ENCODE measurements at regions not wholly inside any gene's neighbourhood (a gene's known extent, or its start where the extent isn't known, plus 50 kb on each side); places are given as distances from the start of the nearest gene placed in this dataset.
"Not testable (repeated sequence)": the region's sequence is repeated elsewhere in the genome, so short reads cannot be mapped to it uniquely, and the experiment has no call there.

GRCh38 chr4:115529126-115529525 is 415.7 kb upstream of the NDST4 start:
- CTCF ChIA-PET, result no interaction called here
- Histone ChIP-seq H3K9me3 (ENCODE audit: control extremely low read depth in 1 of 5, control insufficient read depth in 4 of 5, insufficient read depth in 2 of 5, low read depth in 1 of 5, low read length in 4 of 5) (no peaks in the 10 kb centered on the region), H3K4me3 (ENCODE audit: control insufficient read depth in 1 of 7, extremely low read depth in 1 of 7, insufficient read depth in 4 of 7, low read depth in 2 of 7, low read length in 6 of 7) (no peak overlapping the region), H3K36me3 (ENCODE audit: control insufficient read depth in 4 of 4, insufficient read depth in 4 of 4, low read length in 3 of 4) (no peaks in the 10 kb centered on the region), H3K27ac (ENCODE audit: insufficient read depth in 1 of 2, low read depth in 1 of 2, low read length in 2 of 2, poor library complexity in 1 of 2, severe bottlenecking in 2 of 2) (no peak overlapping the region), H3K4me1 (ENCODE audit: control extremely low read depth in 1 of 4, control insufficient read depth in 4 of 4, insufficient read depth in 4 of 4, low read length in 3 of 4) (no peaks in the 10 kb centered on the region), H3K27me3 (replicated peaks in 2 of 5; ENCODE audit: control insufficient read depth in 4 of 5, insufficient read depth in 5 of 5, low read length in 4 of 5) (no peaks in the 10 kb centered on the region)
- 50% methylated on average over 1 of the region's 1 CpG for WGBS (ENCODE audit: insufficient coverage)
- POLR2A ChIA-PET, result no interaction called here
- no peak for DNase-seq

GRCh38 chr4:115519476-115519875 is 406.1 kb upstream of the NDST4 start:
- H3K27ac ChIP-seq (ENCODE audit: insufficient read depth in 1 of 2, low read depth in 1 of 2, low read length in 2 of 2, poor library complexity in 1 of 2, severe bottlenecking in 2 of 2); H3K36me3 ChIP-seq (ENCODE audit: control insufficient read depth in 4 of 4, insufficient read depth in 4 of 4, low read length in 3 of 4); H3K4me3 ChIP-seq (ENCODE audit: control insufficient read depth in 1 of 7, extremely low read depth in 1 of 7, insufficient read depth in 4 of 7, low read depth in 2 of 7, low read length in 6 of 7); H3K27me3 ChIP-seq (replicated peaks in 2 of 5; ENCODE audit: control insufficient read depth in 4 of 5, insufficient read depth in 5 of 5, low read length in 4 of 5); H3K4me1 ChIP-seq (ENCODE audit: control extremely low read depth in 1 of 4, control insufficient read depth in 4 of 4, insufficient read depth in 4 of 4, low read length in 3 of 4); CTCF ChIA-PET; DNase-seq; POLR2A ChIA-PET; H3K9me3 ChIP-seq (ENCODE audit: control extremely low read depth in 1 of 5, control insufficient read depth in 4 of 5, insufficient read depth in 2 of 5, low read depth in 1 of 5, low read length in 4 of 5): not testable (repeated sequence)
- 100% methylated on average over 1 of the region's 3 CpGs for WGBS (ENCODE audit: insufficient coverage)

- Histone ChIP-seq H3K27me3 (replicated peaks in 2 of 5; ENCODE audit: control insufficient read depth in 4 of 5, insufficient read depth in 5 of 5, low read length in 4 of 5) (no peaks in the 10 kb centered on the region), H3K27ac (ENCODE audit: insufficient read depth in 1 of 2, low read depth in 1 of 2, low read length in 2 of 2, poor library complexity in 1 of 2, severe bottlenecking in 2 of 2) (peak overlapping the region in 1 of 2 experiments; percentile 7), H3K9me3 (ENCODE audit: control extremely low read depth in 1 of 5, control insufficient read depth in 4 of 5, insufficient read depth in 2 of 5, low read depth in 1 of 5, low read length in 4 of 5) (peaks cover 0 to 5% (median 0%) of the 10 kb centered on the region in 5 experiments), H3K4me1 (ENCODE audit: control extremely low read depth in 1 of 4, control insufficient read depth in 4 of 4, insufficient read depth in 4 of 4, low read length in 3 of 4) (peaks cover 0 to 8% (median 0%) of the 10 kb centered on the region in 4 experiments), H3K4me3 (ENCODE audit: control insufficient read depth in 1 of 7, extremely low read depth in 1 of 7, insufficient read depth in 4 of 7, low read depth in 2 of 7, low read length in 6 of 7) (peak overlapping the region in 1 of 7 experiments; percentile 35), H3K36me3 (ENCODE audit: control insufficient read depth in 4 of 4, insufficient read depth in 4 of 4, low read length in 3 of 4) (peaks cover 0 to 2% (median 0%) of the 10 kb centered on the region in 4 experiments)
- DNase-seq, result peak in 2 of 3 donors; percentile 22 to 42
- CTCF ChIA-PET, result no interaction called here
- POLR2A ChIA-PET, result no interaction called here
- no CpG with 5 or more reads among the region's 2 CpGs for WGBS (ENCODE audit: insufficient coverage)
Observed at GRCh38 chr4:115515772-115516171, 402.4 kb upstream of the NDST4 start.

GRCh38 chr4:115515366-115515765 is 401.9 kb upstream of the NDST4 start:
- 100% methylated on average over 2 of the region's 2 CpGs for WGBS (ENCODE audit: insufficient coverage)
- peaks cover 0 to 5% (median 0%) of the 10 kb centered on the region in 5 experiments for H3K9me3 ChIP-seq (ENCODE audit: control extremely low read depth in 1 of 5, control insufficient read depth in 4 of 5, insufficient read depth in 2 of 5, low read depth in 1 of 5, low read length in 4 of 5)
- CTCF ChIA-PET, result no interaction called here

GRCh38 chr4:115514675-115515074 is 401.3 kb upstream of the NDST4 start:
- Histone ChIP-seq H3K36me3 (ENCODE audit: control insufficient read depth in 4 of 4, insufficient read depth in 4 of 4, low read length in 3 of 4) (peaks cover 0 to 2% (median 0%) of the 10 kb centered on the region in 4 experiments), H3K9me3 (ENCODE audit: control extremely low read depth in 1 of 5, control insufficient read depth in 4 of 5, insufficient read depth in 2 of 5, low read depth in 1 of 5, low read length in 4 of 5) (peaks cover 0 to 5% (median 0%) of the 10 kb centered on the region in 5 experiments), H3K4me3 (ENCODE audit: control insufficient read depth in 1 of 7, extremely low read depth in 1 of 7, insufficient read depth in 4 of 7, low read depth in 2 of 7, low read length in 6 of 7) (no peak overlapping the region), H3K27me3 (replicated peaks in 2 of 5; ENCODE audit: control insufficient read depth in 4 of 5, insufficient read depth in 5 of 5, low read length in 4 of 5) (no peaks in the 10 kb centered on the region), H3K27ac (ENCODE audit: insufficient read depth in 1 of 2, low read depth in 1 of 2, low read length in 2 of 2, poor library complexity in 1 of 2, severe bottlenecking in 2 of 2) (no peak overlapping the region), H3K4me1 (ENCODE audit: control extremely low read depth in 1 of 4, control insufficient read depth in 4 of 4, insufficient read depth in 4 of 4, low read length in 3 of 4) (peaks cover 0 to 8% (median 0%) of the 10 kb centered on the region in 4 experiments)
- no peak for DNase-seq
- ChIA-PET POLR2A (no interaction called here), CTCF (no interaction called here)
- no CpG with 5 or more reads among the region's 1 CpG for WGBS (ENCODE audit: insufficient coverage)

More at GRCh38 chr4:115515366-115515765, 401.9 kb upstream of the NDST4 start:
- Histone ChIP-seq H3K27me3 (replicated peaks in 2 of 5; ENCODE audit: control insufficient read depth in 4 of 5, insufficient read depth in 5 of 5, low read length in 4 of 5) (no peaks in the 10 kb centered on the region), H3K36me3 (ENCODE audit: control insufficient read depth in 4 of 4, insufficient read depth in 4 of 4, low read length in 3 of 4) (peaks cover 0 to 2% (median 0%) of the 10 kb centered on the region in 4 experiments), H3K4me3 (ENCODE audit: control insufficient read depth in 1 of 7, extremely low read depth in 1 of 7, insufficient read depth in 4 of 7, low read depth in 2 of 7, low read length in 6 of 7) (no peak overlapping the region), H3K27ac (ENCODE audit: insufficient read depth in 1 of 2, low read depth in 1 of 2, low read length in 2 of 2, poor library complexity in 1 of 2, severe bottlenecking in 2 of 2) (no peak overlapping the region), H3K4me1 (ENCODE audit: control extremely low read depth in 1 of 4, control insufficient read depth in 4 of 4, insufficient read depth in 4 of 4, low read length in 3 of 4) (peaks cover 0 to 8% (median 0%) of the 10 kb centered on the region in 4 experiments)
- DNase-seq, result peak in 2 of 3 donors; percentile 14 to 17
- POLR2A ChIA-PET, result no interaction called here

GRCh38 chr4:115505326-115505725 is 391.9 kb upstream of the NDST4 start:
- DNase-seq, result no peak
- no peaks in the 10 kb centered on the region for H3K4me1 ChIP-seq (ENCODE audit: control extremely low read depth in 1 of 4, control insufficient read depth in 4 of 4, insufficient read depth in 4 of 4, low read length in 3 of 4)
- POLR2A ChIA-PET, result no interaction called here
- CTCF ChIA-PET, result no interaction called here
- H3K27ac ChIP-seq (ENCODE audit: insufficient read depth in 1 of 2, low read depth in 1 of 2, low read length in 2 of 2, poor library complexity in 1 of 2, severe bottlenecking in 2 of 2), result no peak overlapping the region
- no peak overlapping the region for H3K4me3 ChIP-seq (ENCODE audit: control insufficient read depth in 1 of 7, extremely low read depth in 1 of 7, insufficient read depth in 4 of 7, low read depth in 2 of 7, low read length in 6 of 7)
- WGBS (ENCODE audit: insufficient coverage), result 100% methylated on average over 1 of the region's 1 CpG
- H3K9me3 ChIP-seq (ENCODE audit: control extremely low read depth in 1 of 5, control insufficient read depth in 4 of 5, insufficient read depth in 2 of 5, low read depth in 1 of 5, low read length in 4 of 5), result peaks cover 0 to 4% (median 0%) of the 10 kb centered on the region in 5 experiments
- no peaks in the 10 kb centered on the region for H3K27me3 ChIP-seq (replicated peaks in 2 of 5; ENCODE audit: control insufficient read depth in 4 of 5, insufficient read depth in 5 of 5, low read length in 4 of 5)
- no peaks in the 10 kb centered on the region for H3K36me3 ChIP-seq (ENCODE audit: control insufficient read depth in 4 of 4, insufficient read depth in 4 of 4, low read length in 3 of 4)

- POLR2A ChIA-PET, result no interaction called here
Observed at GRCh38 chr4:115501656-115502055, 388.2 kb upstream of the NDST4 start.

More at GRCh38 chr4:115501656-115502055, 388.2 kb upstream of the NDST4 start:
- no peaks in the 10 kb centered on the region for H3K36me3 ChIP-seq (ENCODE audit: control insufficient read depth in 4 of 4, insufficient read depth in 4 of 4, low read length in 3 of 4)
- CTCF ChIA-PET, result no interaction called here
- no peaks in the 10 kb centered on the region for H3K27me3 ChIP-seq (replicated peaks in 2 of 5; ENCODE audit: control insufficient read depth in 4 of 5, insufficient read depth in 5 of 5, low read length in 4 of 5)
- DNase-seq, result no peak
- WGBS (ENCODE audit: insufficient coverage), result 83% methylated on average over 2 of the region's 2 CpGs
- no peak overlapping the region for H3K4me3 ChIP-seq (ENCODE audit: control insufficient read depth in 1 of 7, extremely low read depth in 1 of 7, insufficient read depth in 4 of 7, low read depth in 2 of 7, low read length in 6 of 7)
- H3K27ac ChIP-seq (ENCODE audit: insufficient read depth in 1 of 2, low read depth in 1 of 2, low read length in 2 of 2, poor library complexity in 1 of 2, severe bottlenecking in 2 of 2), result no peak overlapping the region
- H3K4me1 ChIP-seq (ENCODE audit: control extremely low read depth in 1 of 4, control insufficient read depth in 4 of 4, insufficient read depth in 4 of 4, low read length in 3 of 4), result no peaks in the 10 kb centered on the region
- no peaks in the 10 kb centered on the region for H3K9me3 ChIP-seq (ENCODE audit: control extremely low read depth in 1 of 5, control insufficient read depth in 4 of 5, insufficient read depth in 2 of 5, low read depth in 1 of 5, low read length in 4 of 5)

Data from common myeloid progenitor, CD34-positive (primary cell).